ENCODE measurements at regions not wholly inside any gene's neighbourhood (a gene's known extent, or its start where the extent isn't known, plus 50 kb on each side); places are given as distances from the start of the nearest gene placed in this dataset.

DNA sequence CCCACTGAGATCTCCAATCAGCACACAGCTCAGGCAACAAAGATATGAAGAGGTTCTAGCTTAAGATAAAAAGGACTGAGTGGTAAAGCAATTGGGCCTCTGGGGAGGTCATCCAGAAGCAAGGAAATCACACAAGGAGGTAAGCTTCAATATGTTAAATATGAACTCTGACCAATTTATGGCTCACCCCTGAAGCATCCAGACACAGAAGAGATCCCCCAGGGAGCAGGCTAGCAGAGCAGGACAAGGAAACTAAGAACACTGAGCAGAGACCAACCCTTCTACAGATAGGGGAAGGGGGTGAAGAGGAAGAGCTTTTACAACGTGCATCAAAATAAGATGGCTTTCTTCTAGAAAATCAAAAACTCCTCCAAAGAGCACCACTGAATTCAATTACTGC is 616.2 kb downstream of the DNAH5 start:
- DNase-seq, result no peak

DNA sequence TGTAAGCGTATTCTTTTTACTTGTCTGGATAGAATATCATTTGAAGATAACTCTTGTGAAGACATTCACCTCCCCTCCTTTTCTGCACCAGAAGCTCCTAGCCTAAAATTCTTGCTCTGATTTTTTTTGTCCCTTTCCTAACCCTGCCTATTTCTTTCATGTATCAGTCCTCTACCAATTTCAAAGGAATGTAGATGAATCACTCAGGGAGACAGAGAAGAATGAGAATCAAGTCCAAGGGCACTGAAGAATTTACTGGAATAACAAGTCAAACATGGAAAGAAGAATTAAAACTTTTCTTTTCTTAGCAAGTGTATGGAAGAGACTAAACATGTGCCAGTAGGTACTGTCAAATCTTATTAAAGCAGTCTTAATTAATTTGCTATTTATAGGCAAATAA is 618.7 kb downstream of the DNAH5 start:
- DNase-seq, result no peak

DNA sequence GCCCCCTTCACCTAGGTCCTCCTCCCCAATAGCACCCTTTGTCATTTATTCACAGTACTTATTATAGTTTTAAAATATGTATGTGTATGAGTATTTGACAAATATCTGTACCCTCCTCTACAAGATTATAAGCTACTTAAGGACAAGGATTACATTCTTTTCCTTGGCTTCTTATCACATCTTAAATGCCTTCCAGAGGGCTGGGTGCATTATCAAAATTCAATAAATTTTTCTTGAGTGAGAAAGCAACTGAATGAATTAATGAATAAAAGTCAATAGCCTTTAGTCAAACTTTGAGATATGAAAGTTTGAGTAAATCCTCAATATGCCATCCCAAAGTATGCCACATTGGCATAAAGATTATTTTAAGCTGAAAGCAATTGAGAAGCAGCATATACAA is 621.7 kb downstream of the DNAH5 start:
- DNase-seq, result no peak

DNA sequence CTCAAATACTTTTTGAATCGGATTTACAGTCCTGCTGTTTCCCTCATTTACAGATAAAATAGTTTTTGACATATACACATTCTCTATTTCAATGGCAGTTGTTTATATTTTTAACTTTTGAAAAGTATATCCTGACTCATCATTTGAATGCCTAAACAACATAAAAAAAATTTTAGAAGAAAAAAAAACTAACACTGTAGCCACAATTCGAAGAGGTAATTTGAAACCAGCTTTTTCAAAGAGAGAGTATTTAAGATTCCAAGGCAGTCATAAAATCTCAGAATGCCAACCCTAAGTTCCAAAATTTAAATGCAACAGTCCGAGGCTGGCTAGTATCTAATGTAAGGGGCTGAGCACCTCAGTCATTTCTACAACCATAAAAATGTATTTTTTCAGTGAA is 626.8 kb downstream of the DNAH5 start:
- no peak for DNase-seq

DNA sequence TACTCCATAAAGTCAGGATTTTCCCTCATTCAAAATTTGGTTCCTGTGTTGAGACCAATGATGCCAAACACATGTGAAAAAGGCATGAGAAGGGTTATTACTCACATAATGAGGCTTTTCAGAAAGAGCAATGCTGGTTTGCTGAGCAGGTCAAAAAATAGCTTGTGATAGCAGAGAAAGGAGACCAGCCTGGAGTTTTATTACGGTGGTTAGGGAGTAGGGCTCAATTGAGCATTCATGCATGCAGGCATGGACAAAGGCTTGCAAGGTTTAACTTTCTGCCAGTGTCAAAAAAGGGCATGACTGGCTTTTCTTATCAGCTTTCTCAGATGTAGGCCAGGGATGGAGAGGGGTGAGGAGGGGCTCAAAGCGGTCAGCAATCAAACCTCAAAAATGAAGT is 628.3 kb downstream of the DNAH5 start:
- DNase-seq, result no peak

DNA sequence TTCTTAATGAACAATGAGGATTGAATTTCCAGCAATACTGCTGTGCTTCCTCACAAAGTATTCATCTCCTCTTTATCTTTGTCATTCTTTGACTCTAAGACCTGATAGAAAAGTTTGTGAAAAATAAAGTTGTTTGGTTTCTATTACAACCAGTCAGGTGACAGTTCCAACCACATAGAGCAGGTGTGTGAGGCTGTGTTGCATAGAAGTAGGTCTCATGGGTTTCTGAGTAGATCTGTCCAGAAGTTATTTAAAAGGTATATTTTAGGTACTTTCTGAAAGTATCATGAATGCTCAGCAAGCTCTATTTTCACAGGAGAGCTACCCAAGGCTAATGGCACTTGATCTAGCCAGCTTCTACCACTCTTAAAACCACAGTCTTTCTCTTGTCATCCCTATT is 637.0 kb downstream of the DNAH5 start:
- DNase-seq, result no peak

DNA sequence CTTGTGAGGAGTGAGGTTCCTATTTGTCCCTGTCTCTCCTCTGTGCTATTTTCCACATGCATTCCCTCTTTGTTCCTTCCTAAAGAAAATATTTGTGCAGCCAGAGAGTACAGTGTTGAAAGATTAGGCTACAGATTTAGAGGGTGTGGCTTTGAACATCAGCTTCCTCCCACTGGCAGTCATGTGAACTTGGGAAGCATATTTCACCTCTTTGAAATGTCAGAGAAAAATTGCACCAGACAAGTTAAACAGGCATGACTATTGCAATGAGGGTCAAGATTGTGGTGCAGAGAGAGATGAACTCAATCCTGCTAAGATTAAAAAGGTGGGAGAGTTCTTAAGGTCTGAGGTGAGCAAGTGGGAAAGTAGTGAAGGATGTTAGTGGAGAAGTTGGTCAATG is 641.0 kb downstream of the DNAH5 start:
- DNase-seq, result no peak

DNA sequence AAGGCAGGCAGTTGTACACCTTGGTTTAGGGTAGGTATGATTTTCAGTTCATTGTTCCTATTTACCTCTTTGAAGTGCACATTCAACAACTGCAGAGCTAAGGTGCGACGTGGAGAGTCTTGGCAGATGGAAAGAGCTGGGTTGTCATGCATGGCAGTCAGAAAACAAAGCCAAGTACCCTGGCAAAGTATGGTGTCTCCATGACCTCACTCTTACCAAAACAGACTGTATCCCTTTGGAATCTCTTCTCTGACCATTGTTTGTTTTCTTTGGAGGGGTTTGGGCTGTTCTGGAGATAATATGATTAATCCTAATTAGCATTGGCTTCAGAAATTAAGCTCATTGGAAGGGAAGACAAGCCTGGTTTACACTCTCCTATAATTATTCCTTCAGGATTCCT is 665.7 kb downstream of the DNAH5 start:
- DNase-seq, result no peak

DNA sequence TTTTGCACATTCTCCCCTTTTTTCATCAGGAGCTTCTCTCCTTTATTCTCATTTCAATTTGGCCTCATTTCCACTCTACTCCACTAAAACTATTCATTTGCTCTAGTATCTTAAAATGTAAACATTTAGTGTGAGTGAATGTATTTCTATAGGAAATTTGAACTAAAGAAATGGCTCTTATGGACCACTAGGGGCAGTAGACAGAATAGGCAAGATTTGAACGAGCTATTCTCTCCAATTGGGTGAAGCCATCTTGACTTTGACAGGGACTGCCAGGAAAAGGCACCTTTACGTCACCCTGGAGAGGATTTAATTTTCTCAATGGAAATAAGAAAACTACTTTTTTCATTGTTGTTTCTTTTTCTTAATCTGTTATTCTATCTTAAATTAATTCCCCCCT is 666.3 kb downstream of the DNAH5 start:
- DNase-seq, result no peak

DNA sequence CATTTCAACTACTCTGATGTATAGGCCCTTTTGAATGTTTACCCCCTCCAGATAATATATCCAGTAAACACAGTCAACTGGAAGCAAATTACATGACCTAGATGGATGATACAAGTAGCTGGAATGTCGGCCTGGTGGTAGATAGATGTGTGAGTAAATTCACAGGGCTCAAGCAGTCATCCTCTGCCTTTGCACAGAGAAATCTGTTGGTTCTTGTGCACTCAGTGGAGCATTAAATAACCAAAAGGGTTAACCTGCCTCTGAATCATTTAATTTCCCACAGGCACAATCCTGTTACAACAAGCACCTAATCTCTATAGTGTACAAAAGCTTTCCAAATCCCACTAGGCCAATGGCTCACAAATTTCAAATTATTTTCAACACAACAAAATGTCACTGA is 668.3 kb downstream of the DNAH5 start:
- DNase-seq, result no peak

DNA sequence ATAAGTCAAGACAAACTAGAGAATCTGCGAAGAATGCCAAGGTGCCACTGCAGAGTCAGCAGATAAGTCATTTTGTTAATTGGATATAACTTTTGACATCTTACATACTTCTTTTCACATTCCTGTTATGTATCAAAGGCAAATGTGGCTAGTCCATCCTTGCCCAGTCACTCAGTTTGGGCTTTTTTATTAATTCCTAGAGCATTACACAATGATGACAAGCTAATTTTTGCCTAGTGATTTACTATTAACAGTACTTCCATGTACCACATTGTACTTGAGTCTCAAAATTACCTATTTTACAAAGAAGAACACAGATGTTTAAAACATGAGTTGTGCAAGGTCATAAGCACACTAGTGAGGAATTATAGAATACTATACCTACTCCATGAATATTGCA is 680.8 kb downstream of the DNAH5 start:
- DNase-seq, result no peak

DNA sequence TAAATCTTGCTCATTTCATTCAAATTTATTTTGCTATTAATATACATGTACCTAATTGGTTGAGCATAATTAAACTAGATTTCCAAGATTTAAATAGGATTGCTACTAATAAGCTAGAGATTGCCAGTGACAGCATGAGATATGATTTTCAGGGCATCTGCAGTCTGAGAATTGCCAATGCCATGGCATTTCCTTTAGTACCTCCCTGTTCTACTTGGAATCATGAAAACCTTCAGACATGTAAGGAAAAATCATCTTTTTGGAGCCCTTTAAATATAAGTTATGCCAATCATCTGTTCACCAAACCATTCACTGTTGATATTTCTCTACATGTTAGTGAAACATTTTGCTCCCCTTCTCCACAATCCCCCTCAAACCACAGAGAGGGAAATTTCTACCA is 691.4 kb downstream of the DNAH5 start:
- DNase-seq, result no peak

DNA sequence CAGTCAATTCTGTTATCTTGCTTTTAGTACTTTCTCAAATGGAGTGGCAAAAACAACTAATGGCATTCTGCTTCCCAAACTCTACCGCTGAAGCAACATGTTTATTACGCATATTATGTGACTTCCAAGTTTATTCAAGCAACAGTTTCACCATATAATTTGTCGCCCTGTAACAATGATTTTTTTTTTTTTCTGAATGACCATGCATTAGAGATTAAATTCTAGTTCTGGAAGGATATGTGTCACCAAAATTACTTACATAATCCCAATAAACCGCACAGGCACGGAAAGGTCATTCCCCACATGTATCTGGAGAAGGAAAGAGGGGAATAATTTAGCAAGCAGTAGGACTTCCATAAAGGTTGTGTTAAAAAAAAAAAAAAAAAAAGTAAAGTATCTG is 691.8 kb downstream of the DNAH5 start:
- DNase-seq, result no peak

DNA sequence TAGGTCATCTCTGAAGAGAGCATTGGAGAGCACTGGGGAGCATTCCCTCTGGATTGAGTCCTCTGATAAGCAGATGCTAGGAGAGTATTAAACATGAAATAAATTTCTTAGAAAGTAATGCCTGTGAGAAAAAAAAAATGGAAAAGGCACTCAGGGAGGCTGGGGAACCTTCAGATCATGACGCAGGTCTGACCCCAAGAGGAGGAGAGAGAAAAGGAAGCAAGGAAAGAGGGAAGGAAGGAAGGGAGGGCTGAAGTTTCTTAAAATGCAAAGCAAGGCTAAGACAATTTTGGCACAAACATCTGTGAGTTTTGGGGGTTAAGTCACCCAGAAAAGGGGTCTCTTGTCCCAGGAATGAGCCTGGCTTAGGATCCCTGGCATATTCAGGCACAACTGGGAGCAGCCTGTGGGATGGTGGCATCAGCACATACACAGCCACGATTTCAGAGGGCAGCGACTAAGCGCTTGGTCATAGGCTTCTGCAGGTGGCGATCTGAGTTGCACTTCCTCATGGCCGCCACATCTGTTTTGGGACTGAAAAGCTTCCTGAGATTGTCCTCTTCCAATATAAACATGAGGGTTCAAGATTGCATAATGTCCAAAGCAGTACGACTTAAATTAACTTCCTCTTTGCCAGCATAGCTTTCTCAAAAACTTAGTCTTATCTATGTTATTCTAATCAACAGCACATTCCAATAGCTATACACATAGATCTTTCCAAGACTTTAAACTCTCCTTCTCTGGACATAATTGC is 692.7 kb downstream of the DNAH5 start:
- no peak for DNase-seq

DNA sequence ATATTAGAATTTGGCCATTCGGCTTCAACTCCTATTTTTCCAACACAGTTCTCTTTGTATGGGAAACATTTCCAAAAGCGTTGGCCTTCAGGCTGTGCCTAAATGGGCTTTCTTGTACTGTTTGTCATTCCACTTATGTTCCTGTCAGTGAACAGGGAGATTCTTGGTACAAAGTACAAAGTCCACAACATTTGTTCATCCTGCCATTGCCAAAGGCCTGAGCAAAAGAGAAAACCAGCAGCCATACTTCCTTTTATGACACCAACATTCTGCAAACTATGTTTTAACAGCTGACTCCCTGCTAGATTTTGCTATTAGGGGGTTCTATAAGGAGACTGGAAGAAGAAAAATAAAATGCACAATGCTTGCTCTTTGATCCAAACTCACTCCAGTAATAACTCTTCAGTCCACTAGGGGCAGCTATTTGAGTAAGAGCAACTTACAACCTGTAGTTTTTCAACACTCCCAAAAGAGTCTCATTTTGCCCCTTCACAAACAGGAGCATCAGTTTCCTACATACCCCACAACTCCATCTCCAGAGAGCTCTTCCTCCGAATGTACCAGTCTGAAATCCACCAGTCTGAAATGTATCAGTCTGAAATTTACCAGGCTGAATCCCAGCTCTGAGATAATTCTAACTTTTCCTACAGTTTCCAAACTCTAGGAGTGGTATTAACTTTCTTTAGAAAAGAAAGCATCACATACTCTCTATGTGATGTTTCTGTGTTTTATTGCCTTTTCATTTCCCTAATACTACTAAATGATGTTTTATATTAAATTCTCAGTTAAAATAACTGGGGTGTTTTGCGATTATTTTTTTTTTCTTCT is 693.8 kb downstream of the DNAH5 start:
- peak; percentile 18 for DNase-seq

DNA sequence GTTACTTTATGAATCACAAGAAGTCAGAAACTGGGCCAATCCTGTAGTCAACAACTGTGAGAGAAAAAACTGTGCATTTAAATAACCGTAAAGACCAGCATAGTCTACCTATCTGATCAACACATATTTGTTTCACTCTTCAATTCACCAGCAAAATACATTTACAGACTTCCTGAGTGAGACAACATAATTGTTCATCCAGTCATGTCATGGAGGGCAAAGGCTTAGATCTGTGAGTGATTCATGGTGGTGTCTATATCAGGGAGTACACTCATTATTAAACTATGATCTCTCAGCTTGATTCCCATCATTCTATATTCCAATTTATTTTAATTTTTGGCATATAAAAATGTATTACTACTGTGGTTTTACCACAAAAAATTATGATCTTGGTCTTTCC is 694.6 kb downstream of the DNAH5 start:
- no peak for DNase-seq

DNA sequence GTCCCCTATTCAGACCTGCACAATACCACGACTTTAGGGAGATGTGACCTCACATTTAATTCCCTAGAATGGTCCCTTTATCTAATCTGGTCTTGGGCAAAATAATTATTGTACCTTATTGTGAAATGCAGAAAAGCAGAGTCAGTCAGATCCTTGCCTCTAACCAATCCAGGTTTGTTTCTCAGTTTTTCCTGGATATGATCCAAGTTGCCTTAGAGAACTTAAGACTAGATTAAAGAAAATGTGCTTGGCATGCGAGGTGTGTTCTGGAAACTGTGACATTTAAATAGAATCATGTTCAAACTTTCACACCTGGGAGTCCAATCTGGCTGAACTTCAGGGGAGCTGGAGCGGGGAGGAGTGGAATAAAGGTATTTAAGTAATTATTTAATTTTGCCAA is 696.2 kb downstream of the DNAH5 start:
- no peak for DNase-seq

DNA sequence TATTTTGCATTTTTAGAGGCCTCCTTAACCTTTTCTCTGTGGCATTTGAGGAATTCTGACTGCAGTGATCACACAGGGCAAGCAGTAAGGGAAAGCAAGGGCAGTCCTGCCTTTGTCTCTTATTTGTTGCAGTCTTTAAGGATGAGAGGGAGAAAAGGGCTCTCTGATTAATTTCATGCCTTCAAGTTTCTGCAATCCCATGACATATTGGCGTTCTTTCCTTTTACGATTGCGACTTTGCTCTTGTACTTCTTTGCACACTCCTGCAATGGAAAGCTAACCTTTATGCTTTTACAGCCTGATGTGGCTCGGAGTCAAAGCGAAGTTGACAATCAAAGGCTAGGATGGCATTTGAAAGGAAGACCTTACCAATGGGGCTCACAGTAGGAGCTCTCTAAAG is 698.4 kb downstream of the DNAH5 start:
- no peak for DNase-seq

DNA sequence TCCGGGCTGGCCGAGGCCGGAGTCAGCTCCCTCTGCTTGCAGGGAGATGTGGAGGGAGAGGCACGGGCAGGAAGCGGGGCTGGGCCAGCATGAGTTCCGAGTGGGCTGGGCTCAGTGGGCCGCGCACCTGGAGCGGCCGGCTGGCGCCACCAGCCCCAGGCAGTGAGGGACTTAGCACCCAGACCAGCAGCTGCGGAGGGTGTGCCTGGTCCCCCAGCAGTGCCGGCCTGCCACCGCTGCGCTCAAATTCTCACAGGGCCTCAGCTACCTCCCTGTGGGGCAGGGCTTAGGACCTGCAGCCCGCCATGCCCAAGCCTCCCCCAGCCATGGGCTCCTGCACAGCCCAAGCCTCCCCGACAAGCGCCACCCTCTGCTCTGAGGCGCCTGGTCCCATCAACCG is 700.3 kb downstream of the DNAH5 start:
- no peak for DNase-seq

DNA sequence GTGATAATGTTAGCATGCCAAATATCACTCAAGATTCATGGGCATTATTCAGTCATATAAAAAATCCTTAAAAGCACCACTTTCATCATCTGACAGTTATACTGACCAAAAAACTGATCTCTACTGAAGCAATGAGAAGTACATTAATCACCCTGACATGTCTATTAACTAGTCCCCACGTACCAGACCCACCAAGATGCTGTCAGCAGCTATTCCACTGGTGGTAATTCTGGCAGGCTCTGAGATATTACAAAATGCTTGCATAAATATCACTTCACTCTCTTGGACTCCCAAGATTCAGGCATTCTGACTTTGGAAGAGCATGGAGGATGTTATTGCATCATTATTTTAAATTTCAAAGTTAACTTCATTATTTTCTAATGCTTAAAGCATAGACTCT is 717.0 kb downstream of the DNAH5 start:
- DNase-seq, result no peak

DNA sequence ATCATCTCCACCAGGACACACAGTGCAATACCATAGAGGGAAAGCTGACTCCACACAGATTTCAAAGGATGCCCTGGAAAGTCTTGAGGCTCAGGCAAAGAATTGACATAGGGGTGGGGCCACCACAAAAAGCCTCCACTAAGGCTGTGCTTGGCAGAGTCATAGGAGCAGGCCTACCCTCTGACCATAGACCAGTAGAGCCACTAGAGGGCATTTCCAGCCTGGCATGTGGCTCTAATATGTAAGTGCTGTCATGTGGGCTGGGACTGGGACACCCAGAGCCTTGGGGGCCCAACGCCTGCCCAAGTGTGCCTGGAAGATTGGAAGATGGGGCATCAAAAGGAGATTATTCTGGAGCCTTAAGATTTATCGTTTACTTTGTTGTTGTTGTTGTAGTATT is 726.0 kb downstream of the DNAH5 start:
- no peak for DNase-seq

DNA sequence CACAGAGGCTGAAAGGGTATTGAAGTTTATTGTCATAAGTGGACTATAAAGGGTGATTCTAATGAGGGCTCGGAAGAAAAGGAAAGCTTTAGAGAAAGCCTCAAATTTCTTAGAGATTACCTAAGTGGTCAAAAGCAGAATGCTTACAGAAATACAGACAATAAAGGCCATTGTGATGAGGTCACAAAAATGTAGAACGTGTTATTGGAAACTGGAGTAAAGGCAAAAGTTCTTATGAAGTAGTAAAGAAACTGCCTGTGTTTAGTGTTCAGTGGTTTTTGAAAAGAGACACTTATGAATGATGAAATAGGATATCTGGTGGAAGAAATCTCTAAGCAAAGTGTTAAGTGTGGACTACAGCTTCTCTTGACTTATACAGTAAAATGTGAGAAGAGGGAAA is 726.9 kb downstream of the DNAH5 start:
- no peak for DNase-seq

DNA sequence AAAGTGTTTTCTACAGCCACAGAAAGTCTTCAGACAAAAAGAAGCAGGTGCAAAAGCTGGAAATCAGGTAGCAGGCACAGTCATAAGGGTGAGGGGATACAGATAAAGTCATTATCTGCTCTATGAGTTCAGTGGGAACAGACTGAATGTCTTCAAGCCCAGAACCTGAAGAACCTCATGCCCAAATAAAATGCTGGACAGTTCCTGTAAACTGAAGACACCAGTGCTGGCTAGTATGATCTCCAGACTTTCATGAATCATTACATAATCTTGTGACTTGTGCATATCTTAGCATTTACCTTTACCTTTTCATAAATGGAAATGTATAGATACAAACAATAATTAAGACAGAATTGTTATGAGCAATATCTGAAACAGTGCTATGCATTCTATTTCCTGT is 728.7 kb downstream of the DNAH5 start:
- no peak for DNase-seq

DNA sequence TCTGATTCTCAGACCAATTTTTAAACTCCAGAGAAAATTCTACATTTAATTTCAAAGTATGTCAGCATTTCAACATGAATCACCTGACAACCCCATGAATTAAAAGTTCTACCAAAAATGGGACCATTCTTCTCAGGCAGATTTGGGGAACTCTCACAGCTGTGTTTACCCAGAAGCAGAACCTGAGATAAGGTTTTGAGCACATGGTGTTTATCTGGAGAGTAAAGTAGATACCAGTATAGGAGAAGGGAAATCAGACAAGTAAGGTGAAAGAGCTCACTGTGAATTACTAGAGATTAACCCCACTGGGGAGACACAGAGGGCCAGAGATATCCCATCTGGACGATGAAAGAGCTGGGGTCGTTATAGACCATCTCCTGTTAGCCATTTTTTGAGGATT is 729.1 kb downstream of the DNAH5 start:
- no peak for DNase-seq

DNA sequence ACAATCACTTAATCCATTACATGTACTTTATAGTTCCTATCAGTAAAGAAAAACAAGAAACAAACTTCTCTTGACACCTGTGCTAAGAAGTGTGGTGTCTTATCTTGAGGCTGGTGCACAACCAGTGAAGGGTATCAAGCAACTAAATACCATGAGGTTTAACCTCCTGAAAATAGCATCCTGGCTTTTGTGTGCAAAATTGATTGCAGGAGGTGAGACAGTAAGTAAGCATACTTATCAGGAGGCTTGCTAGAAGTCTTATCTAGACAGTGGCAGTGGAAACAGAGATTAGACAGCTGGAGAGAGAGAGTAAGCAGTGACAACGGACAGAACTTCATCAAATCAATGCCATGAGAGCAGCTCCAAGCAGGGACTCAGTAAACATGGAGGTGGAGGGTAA is 730.3 kb downstream of the DNAH5 start:
- DNase-seq, result no peak

Measured in NCI-H2171 (cell line).